Psoas muscle (tissue), 7 donors: ENCODE measurements at regions not wholly inside any gene's neighbourhood (a gene's known extent, or its start where the extent isn't known, plus 50 kb on each side); places are given as distances from the start of the nearest gene placed in this dataset.

ENCODE experiments used
- ATAC-seq, 4 donors: fragments of 200-7000 bp; cut with Tn5 transposase; one replicate each; pipeline ENCODE4 v1.9.1; 2020; ENCODE audit warnings: moderate library complexity in 3 of 4, mild to moderate bottlenecking in 2 of 4
- DNase-seq, 2 donors: peaks; one replicate each; pipeline ENCODE4 v3.0.0-alpha.2; 2020
- H3K27ac ChIP-seq: fragments of 200-600 bp; one replicate; pipeline ENCODE4 v1.8.0; 2022
- H3K27me3 ChIP-seq, 3 donors: fragments of 200-600 bp in 1 of 3; one replicate each; pipeline versions ENCODE4 v1.6.1 to v1.8.0; 2013 to 2022; ENCODE audit warnings: low read length in 2 of 3, mild to moderate bottlenecking in 2 of 3, moderate library complexity in 1 of 3; ENCODE audit not compliant: insufficient read depth in 3 of 3
- H3K36me3 ChIP-seq, 2 donors: fragments of 200-600 bp in 1 of 2; one replicate each; pipeline versions ENCODE4 v1.6.1 to v1.8.0; 2013 to 2022; ENCODE audit warnings: low read depth in 1 of 2, mild to moderate bottlenecking in 1 of 2, moderate library complexity in 1 of 2; ENCODE audit not compliant: insufficient read depth in 1 of 2
- H3K4me1 ChIP-seq: fragments of 200-600 bp; one replicate; pipeline ENCODE4 v1.8.0; 2022
- H3K4me3 ChIP-seq: fragments of 200-600 bp; one replicate; pipeline ENCODE4 v1.8.0; 2022; ENCODE audit warnings: mild to moderate bottlenecking
- H3K9me3 ChIP-seq: fragments of 200-600 bp; one replicate; pipeline ENCODE4 v1.8.0; 2022
- CTCF ChIP-seq: fragments of 200-600 bp; IDR thresholded peaks from one replicate; pipeline ENCODE4 v1.8.0; 2022; ENCODE audit warnings: antibody characterized with exemption
- WGBS, 3 donors: extraction: QIAGEN DNeasy Blood & Tissue Kit; methylation state at CpG; one replicate each; pipeline versions ENCODE4 v1.1.6 to v1.1.7; 2013; 5-methylcytosine and 5-hydroxymethylcytosine counted together
- intact Hi-C, 2 donors: fragments of 100-400 bp; cut with DNase I; formaldehyde crosslinking; loops; one replicate each; pipeline versions ENCODE4 v1.11.0 to v1.14.2; 2022
- donor health status: healthy with polysubstance abuse.
- donor health status: DM: no; HTN: no; CAD: no; lungs with moderate emphysema.
- donor health status: Bipolar disorder and iron deficiency.
- donor health status: healthy.
- donor health status: DM: yes; HTN: yes; CAD: no.
- donor health status: DM: no; HTN: no; CAD: no.
- donor health status: DM: yes; HTN: yes; CAD: no.

DNA sequence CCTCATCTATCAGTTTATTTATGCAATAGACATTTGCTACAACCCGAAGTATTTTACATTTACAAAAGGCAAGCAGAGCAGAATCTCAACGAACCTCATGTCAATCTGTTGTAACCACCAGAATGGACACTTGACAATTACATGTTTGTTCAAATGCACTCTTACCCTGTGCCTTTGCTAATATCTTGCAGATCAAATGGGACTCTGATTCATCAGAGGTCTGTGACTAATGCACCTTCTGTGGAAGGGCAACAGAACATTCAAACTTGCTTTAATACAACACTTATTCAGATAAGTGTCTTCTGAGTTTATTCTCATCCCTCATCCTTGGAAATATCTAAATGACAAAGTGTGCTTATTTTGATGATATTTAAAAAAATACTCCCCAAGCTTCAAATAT lies 644.7 kb upstream of the PCDH10 start:
- intact Hi-C loops: no loop called here
- no peak for DNase-seq
- ATAC-seq: no peak
- no peaks in the 10 kb centered on the region for H3K9me3 ChIP-seq
- no peaks in the 10 kb centered on the region for H3K36me3 ChIP-seq
- no peak overlapping the region for H3K4me3 ChIP-seq
- H3K27ac ChIP-seq: no peak overlapping the region
- no peaks in the 10 kb centered on the region for H3K27me3 ChIP-seq
- H3K4me1 ChIP-seq: no peaks in the 10 kb centered on the region
- 80 to 82% (median 81%) methylated on average over 2 of the region's 2 CpGs for WGBS, 3 donors
- no peak for TF ChIP-seq CTCF

- 94 to 95% (median 94%) methylated on average over 2 of the region's 2 CpGs for whole genome bisulfite sequencing, 3 donors
These were observed 642.5 kb upstream of the PCDH10 start for GRCh38 chr4:132506568-132506967.

GRCh38 chr4:132513491-132513890 lies 635.6 kb upstream of the PCDH10 start:
- 25 to 27% (median 25%) methylated on average over 2 of the region's 2 CpGs for WGBS, 3 donors
- intact Hi-C loops: no loop called here
- Histone ChIP-seq H3K4me1 (no peaks in the 10 kb centered on the region), H3K36me3 (no peaks in the 10 kb centered on the region), H3K9me3 (no peaks in the 10 kb centered on the region), H3K27me3 (no peaks in the 10 kb centered on the region), H3K4me3 (no peak overlapping the region), H3K27ac (no peak overlapping the region)
- DNase-seq (no peak), ATAC-seq (no peak)
- TF ChIP-seq CTCF: no peak

More at GRCh38 chr4:132506568-132506967, 642.5 kb upstream of the PCDH10 start:
- H3K9me3 ChIP-seq: no peaks in the 10 kb centered on the region
- intact Hi-C loops: no loop called here
- DNase-seq (no peak), ATAC-seq (no peak)
- H3K27me3 ChIP-seq: no peaks in the 10 kb centered on the region
- TF ChIP-seq CTCF: no peak
- no peaks in the 10 kb centered on the region for H3K4me1 ChIP-seq
- no peaks in the 10 kb centered on the region for H3K36me3 ChIP-seq
- no peak overlapping the region for H3K4me3 ChIP-seq
- no peak overlapping the region for H3K27ac ChIP-seq

DNA sequence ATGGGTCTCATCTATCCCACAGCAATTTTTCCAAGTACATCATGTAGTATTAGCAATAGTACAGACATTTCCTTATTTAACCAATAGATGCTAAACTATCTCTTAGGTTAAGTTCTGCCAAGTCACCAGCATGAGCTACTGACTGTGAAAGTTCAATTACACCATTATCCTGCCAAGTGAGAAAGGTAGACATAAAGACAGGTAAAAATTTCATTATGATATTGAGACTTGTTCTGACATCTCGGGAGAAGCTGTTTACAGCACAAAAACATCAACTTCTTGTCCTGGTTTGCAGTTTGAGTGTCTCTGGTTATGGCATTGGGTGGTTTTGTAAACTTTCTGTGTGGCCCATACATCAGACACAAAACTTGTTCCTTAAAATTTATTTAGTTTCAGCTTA lies 622.4 kb upstream of the PCDH10 start:
- H3K27ac ChIP-seq: no peak overlapping the region
- H3K4me3 ChIP-seq: no peak overlapping the region
- WGBS, 3 donors: 65 to 85% (median 82%) methylated on average over 1 of the region's 1 CpG

More for the DNA sequence above, 622.4 kb upstream of the PCDH10 start:
- ATAC-seq (no peak), DNase-seq (no peak)
- no peaks in the 10 kb centered on the region for H3K9me3 ChIP-seq
- intact Hi-C loops: no loop called here
- H3K4me1 ChIP-seq: no peaks in the 10 kb centered on the region
- H3K27me3 ChIP-seq: no peaks in the 10 kb centered on the region
- no peak for TF ChIP-seq CTCF
- H3K36me3 ChIP-seq: no peaks in the 10 kb centered on the region
